ENCODE measurements at regions not wholly inside any gene's neighbourhood (a gene's known extent, or its start where the extent isn't known, plus 50 kb on each side); places are given as distances from the start of the nearest gene placed in this dataset.

- peaks cover 72% of the 10 kb centered on the region for H3K4me1 Mint-ChIP-seq (ENCODE audit: low read depth)
- H3K27ac Mint-ChIP-seq: peak overlapping the region; percentile 84
- H3K36me3 Mint-ChIP-seq (ENCODE audit: low read depth): peaks cover 5% of the 10 kb centered on the region
- peak overlapping the region; percentile 35 for H3K4me3 Mint-ChIP-seq
- peaks cover 2% of the 10 kb centered on the region for H3K9me3 Mint-ChIP-seq
- intact Hi-C loops (cut with micrococcal nuclease): loop anchor here (1.0 to 2.0 kb wide), 2 partner anchors 10 to 78 kb away; no protein-coding TSS in a partner anchor
- no peak for DNase-seq (ENCODE audit: low spot score)
- H3K27me3 Mint-ChIP-seq (ENCODE audit: insufficient read depth): no peaks in the 10 kb centered on the region
Observed at GRCh38 chr1:234970401-234970730, 158.3 kb downstream of the TOMM20 start.

DNA sequence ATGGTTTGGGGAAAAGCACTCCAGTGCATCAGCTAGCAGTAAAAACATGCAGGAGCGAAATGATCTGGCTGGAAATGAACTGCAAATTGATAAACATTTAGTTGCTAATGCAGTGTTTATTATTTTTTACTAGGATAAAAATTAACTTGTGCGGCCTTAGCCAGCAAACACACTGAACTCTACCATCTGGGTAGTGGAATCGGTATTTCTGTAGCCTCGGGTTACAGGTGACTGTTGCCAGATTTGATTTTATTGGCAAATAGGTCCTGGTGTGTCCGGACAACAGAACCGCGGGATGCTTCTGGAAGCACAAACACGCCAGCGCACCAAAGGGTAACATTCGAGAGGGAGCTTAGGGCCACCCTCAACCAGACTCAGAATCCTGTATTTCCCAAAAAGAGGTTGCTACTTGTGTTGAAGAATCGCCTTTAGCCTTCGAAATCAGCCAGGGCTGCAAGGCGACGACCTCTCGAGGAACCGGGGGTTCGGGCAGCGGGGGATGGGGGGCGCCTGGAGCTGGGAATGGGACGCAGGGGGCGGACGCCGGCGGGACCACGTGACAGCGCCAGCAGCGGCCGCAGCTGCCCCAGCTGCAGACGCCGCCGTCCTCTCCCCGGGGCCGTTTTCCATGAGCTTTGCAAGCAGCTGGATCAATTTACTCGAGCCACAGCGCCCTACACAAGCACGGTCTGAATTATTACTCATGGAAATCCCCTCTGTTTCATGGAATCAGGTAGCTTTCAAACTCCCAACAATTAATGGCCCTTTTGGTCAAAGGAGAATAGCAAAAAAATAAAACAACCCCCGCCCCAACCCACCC lies 158.8 kb downstream of the TOMM20 start:
- no peak for DNase-seq (ENCODE audit: low spot score)
- H3K27ac Mint-ChIP-seq: peak overlapping the region; percentile 84
- H3K36me3 Mint-ChIP-seq (ENCODE audit: low read depth): peaks cover 5% of the 10 kb centered on the region
- intact Hi-C loops (cut with micrococcal nuclease): loop anchor here (1.0 to 2.0 kb wide), 2 partner anchors 11 to 79 kb away; no protein-coding TSS in a partner anchor
- H3K27me3 Mint-ChIP-seq (ENCODE audit: insufficient read depth): no peaks in the 10 kb centered on the region
- peaks cover 72% of the 10 kb centered on the region for H3K4me1 Mint-ChIP-seq (ENCODE audit: low read depth)
- H3K4me3 Mint-ChIP-seq: no peak overlapping the region
- H3K9me3 Mint-ChIP-seq: no peaks in the 10 kb centered on the region

- Mint-ChIP-seq H3K4me3 (no peak overlapping the region), H3K27me3 (ENCODE audit: insufficient read depth) (no peaks in the 10 kb centered on the region), H3K36me3 (ENCODE audit: low read depth) (peaks cover 5% of the 10 kb centered on the region), H3K4me1 (ENCODE audit: low read depth) (peaks cover 72% of the 10 kb centered on the region), H3K9me3 (no peaks in the 10 kb centered on the region), H3K27ac (peak overlapping the region; percentile 84)
- no peak for DNase-seq (ENCODE audit: low spot score)
- intact Hi-C loops (cut with micrococcal nuclease): no loop called here
Observed at GRCh38 chr1:234969011-234969441, 159.6 kb downstream of the TOMM20 start.

DNA sequence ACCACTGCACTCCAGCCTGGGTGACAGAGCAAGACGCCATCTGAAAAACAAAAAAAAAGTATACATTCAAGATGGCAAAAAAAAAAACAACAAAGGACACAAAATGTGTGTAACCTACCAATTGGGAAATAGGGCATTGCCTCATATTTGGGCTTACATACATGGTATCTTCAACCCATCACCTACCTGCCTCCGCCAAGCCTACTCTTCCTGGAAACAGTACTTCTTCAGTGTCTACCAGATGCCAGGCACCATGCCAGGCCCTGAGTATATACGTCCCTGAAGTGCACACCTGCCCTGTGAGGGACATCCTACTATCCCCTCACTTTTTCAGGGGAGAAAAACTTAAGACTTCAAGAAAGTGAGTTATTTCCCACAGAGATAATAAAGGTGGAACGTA lies 160.2 kb downstream of the TOMM20 start:
- Mint-ChIP-seq H3K27me3 (ENCODE audit: insufficient read depth) (no peaks in the 10 kb centered on the region), H3K27ac (peak overlapping the region; percentile 72)

GRCh38 chr1:234967121-234967520 lies 161.5 kb downstream of the TOMM20 start:
- Mint-ChIP-seq H3K36me3 (ENCODE audit: low read depth) (peaks cover 7% of the 10 kb centered on the region), H3K27ac (no peak overlapping the region), H3K4me1 (ENCODE audit: low read depth) (peaks cover 77% of the 10 kb centered on the region), H3K9me3 (no peaks in the 10 kb centered on the region), H3K4me3 (no peak overlapping the region), H3K27me3 (ENCODE audit: insufficient read depth) (no peaks in the 10 kb centered on the region)
- DNase-seq (ENCODE audit: low spot score): no peak
- intact Hi-C loops (cut with micrococcal nuclease): no loop called here

More for the DNA sequence above, 160.2 kb downstream of the TOMM20 start:
- intact Hi-C loops (cut with micrococcal nuclease): no loop called here
- H3K4me1 Mint-ChIP-seq (ENCODE audit: low read depth): peaks cover 76% of the 10 kb centered on the region
- no peaks in the 10 kb centered on the region for H3K9me3 Mint-ChIP-seq
- no peak overlapping the region for H3K4me3 Mint-ChIP-seq
- H3K36me3 Mint-ChIP-seq (ENCODE audit: low read depth): peaks cover 7% of the 10 kb centered on the region
- DNase-seq (ENCODE audit: low spot score): no peak

GRCh38 chr1:234965111-234965510 lies 163.5 kb downstream of the TOMM20 start:
- H3K36me3 Mint-ChIP-seq (ENCODE audit: low read depth): peaks cover 11% of the 10 kb centered on the region
- H3K9me3 Mint-ChIP-seq: no peaks in the 10 kb centered on the region
- H3K27me3 Mint-ChIP-seq (ENCODE audit: insufficient read depth): no peaks in the 10 kb centered on the region
- peaks cover 76% of the 10 kb centered on the region for H3K4me1 Mint-ChIP-seq (ENCODE audit: low read depth)
- peak overlapping the region; percentile 70 for H3K4me3 Mint-ChIP-seq
- intact Hi-C loops (cut with micrococcal nuclease): no loop called here
- no peak for DNase-seq (ENCODE audit: low spot score)
- H3K27ac Mint-ChIP-seq: peak overlapping the region; percentile 96

GRCh38 chr1:234963904-234964702 lies 164.5 kb downstream of the TOMM20 start:
- Mint-ChIP-seq H3K4me1 (ENCODE audit: low read depth) (peaks cover 80% of the 10 kb centered on the region), H3K4me3 (peak overlapping the region; percentile 57), H3K27ac (peak overlapping the region; percentile 93), H3K27me3 (ENCODE audit: insufficient read depth) (no peaks in the 10 kb centered on the region), H3K36me3 (ENCODE audit: low read depth) (peaks cover 11% of the 10 kb centered on the region), H3K9me3 (no peaks in the 10 kb centered on the region)
- intact Hi-C loops (cut with micrococcal nuclease): loop anchor here (1.0 to 5.0 kb wide), 17 partner anchors 7 to 476 kb away; partner anchors contain the start of genes ARID4B and GGPS1
- no peak for DNase-seq (ENCODE audit: low spot score)

- Mint-ChIP-seq H3K9me3 (no peaks in the 10 kb centered on the region), H3K36me3 (ENCODE audit: low read depth) (peaks cover 11% of the 10 kb centered on the region), H3K27ac (peak overlapping the region; percentile 93), H3K4me3 (peak overlapping the region; percentile 73), H3K4me1 (ENCODE audit: low read depth) (peaks cover 76% of the 10 kb centered on the region), H3K27me3 (ENCODE audit: insufficient read depth) (no peaks in the 10 kb centered on the region)
- DNase-seq (ENCODE audit: low spot score): peak; percentile 87
- intact Hi-C loops (cut with micrococcal nuclease): loop anchor here (1.0 to 5.0 kb wide), 17 partner anchors 8 to 475 kb away; partner anchors contain the start of genes ARID4B and GGPS1
Observed at GRCh38 chr1:234963180-234963903, 165.3 kb downstream of the TOMM20 start.

- DNase-seq (ENCODE audit: low spot score): no peak
- peaks cover 11% of the 10 kb centered on the region for H3K36me3 Mint-ChIP-seq (ENCODE audit: low read depth)
- peak overlapping the region; percentile 73 for H3K4me3 Mint-ChIP-seq
- intact Hi-C loops (cut with micrococcal nuclease): loop anchor here (1.0 to 5.0 kb wide), 3 partner anchors 29 to 365 kb away; partner anchors contain the start of genes ARID4B and GGPS1
- no peaks in the 10 kb centered on the region for H3K9me3 Mint-ChIP-seq
- H3K4me1 Mint-ChIP-seq (ENCODE audit: low read depth): peaks cover 78% of the 10 kb centered on the region
- peak overlapping the region; percentile 93 for H3K27ac Mint-ChIP-seq
- H3K27me3 Mint-ChIP-seq (ENCODE audit: insufficient read depth): no peaks in the 10 kb centered on the region
Observed at GRCh38 chr1:234962340-234962989, 166.2 kb downstream of the TOMM20 start.

DNA sequence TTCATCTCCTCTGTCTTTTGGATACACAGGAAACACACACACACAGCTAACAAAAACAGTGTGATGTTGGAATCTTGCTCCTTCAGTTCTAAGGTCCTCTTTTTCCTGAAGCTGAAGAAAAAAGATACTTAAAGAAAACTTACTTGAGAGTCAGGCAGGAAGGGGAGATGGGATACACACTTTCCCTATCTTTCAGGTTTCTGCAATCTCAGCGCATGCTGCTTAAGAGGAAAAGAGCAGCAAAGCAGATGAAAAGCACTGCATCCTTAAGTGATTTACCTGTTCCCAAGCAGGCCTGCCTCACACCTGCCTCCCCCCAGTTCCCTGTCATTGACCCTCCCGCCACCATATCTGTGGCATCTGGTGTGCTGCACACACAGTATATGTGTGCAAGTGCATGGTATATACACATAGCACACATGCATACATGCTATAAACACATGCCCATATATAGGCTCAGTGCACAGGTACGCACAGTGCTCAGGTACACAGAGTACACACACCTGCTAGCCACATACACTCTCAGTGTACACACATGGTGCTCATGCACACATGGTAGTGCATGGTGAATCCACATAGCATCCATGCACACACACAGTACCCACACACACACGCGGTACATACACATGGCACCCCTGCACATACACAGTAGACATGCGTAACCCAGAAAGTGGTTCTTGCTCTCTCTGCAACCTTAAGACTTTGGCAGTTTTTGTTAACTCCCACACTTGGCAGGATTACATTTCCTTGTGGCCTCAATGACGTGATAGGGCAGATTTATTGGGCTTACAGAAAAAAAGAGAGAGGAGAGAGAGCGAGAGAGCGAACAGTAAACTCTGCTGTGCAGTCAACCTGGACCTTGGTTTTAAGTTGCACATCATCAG lies 166.9 kb downstream of the TOMM20 start:
- Mint-ChIP-seq H3K27me3 (ENCODE audit: insufficient read depth) (no peaks in the 10 kb centered on the region), H3K27ac (peak overlapping the region; percentile 93), H3K9me3 (no peaks in the 10 kb centered on the region), H3K4me1 (ENCODE audit: low read depth) (peaks cover 86% of the 10 kb centered on the region), H3K36me3 (ENCODE audit: low read depth) (peaks cover 15% of the 10 kb centered on the region), H3K4me3 (peak overlapping the region; percentile 73)
- intact Hi-C loops (cut with micrococcal nuclease): loop anchor here (1.0 to 5.0 kb wide), 3 partner anchors 28 to 366 kb away; partner anchors contain the start of genes ARID4B and GGPS1
- no peak for DNase-seq (ENCODE audit: low spot score)

- H3K4me3 Mint-ChIP-seq: peak overlapping the region; percentile 73
- H3K36me3 Mint-ChIP-seq (ENCODE audit: low read depth): peaks cover 15% of the 10 kb centered on the region
Observed at GRCh38 chr1:234960722-234961455, 167.7 kb downstream of the TOMM20 start.

More at GRCh38 chr1:234960722-234961455, 167.7 kb downstream of the TOMM20 start:
- Mint-ChIP-seq H3K4me1 (ENCODE audit: low read depth) (peaks cover 88% of the 10 kb centered on the region), H3K27me3 (ENCODE audit: insufficient read depth) (no peaks in the 10 kb centered on the region), H3K9me3 (no peaks in the 10 kb centered on the region), H3K27ac (peak overlapping the region; percentile 93)
- DNase-seq (ENCODE audit: low spot score): no peak
- intact Hi-C loops (cut with micrococcal nuclease): loop anchor here (5.0 kb wide), 1 partner anchor 366 kb away; the partner anchor contains the start of genes ARID4B and GGPS1
